GM12878 (cell line): ENCODE measurements at regions not wholly inside any gene's neighbourhood (a gene's known extent, or its start where the extent isn't known, plus 50 kb on each side); places are given as distances from the start of the nearest gene placed in this dataset.

Source experiments
- ATAC-seq: fragments of 200-7000 bp; cut with Tn5 transposase; 3 replicates; pipeline ENCODE4 v1.9.1; 2020; ENCODE audit warnings: mild to moderate bottlenecking, moderate library complexity
- BruUV-seq: library from RNA; stranded (reverse); fragments of 400-500 nt; replicated peaks from 2 replicates; lab custom pipeline; 2021; lab: Mats Ljungman, UMichigan
- CTCF ChIA-PET: fragments of 300-600 bp; sonication (Branson Sonifier 250); formaldehyde crosslinking; extraction: SDS; loops from one replicate; lab custom pipeline; 2021; ENCODE audit warnings: inconsistent platforms; lab: Yijun Ruan, JAX
- POLR2A ChIA-PET: fragments of 350-600 bp; formaldehyde crosslinking; extraction: SDS; loops from one replicate; lab custom pipeline; 2021; ENCODE audit warnings: inconsistent platforms; lab: Charles Lee
- RAD21 ChIA-PET: fragments of 300-600 bp; sonication (Branson Sonifier 250); formaldehyde crosslinking; loops from one replicate; lab custom pipeline; 2023; ENCODE audit warnings: antibody characterized with exemption; ENCODE audit not compliant: unreplicated experiment; lab: Charles Lee
- SMC1A ChIA-PET: fragments of 300-600 bp; sonication (Branson Sonifier 250); formaldehyde crosslinking; loops from one replicate; lab custom pipeline; 2023; ENCODE audit not compliant: unreplicated experiment, uncharacterized antibody; lab: Charles Lee
- DNase-seq: peaks from one replicate; pipeline ENCODE4 v3.0.0-alpha.2; 2011; ENCODE audit warnings: low read depth, low spot score
- FAIRE-seq: peaks from 3 replicates; lab custom pipeline; 2011; peaks lifted over from hg19 to GRCh38; lab: Jason Lieb, UNC
- H2AFZ ChIP-seq: 2 replicates; pipeline ENCODE4 v1.6.0; 2011; ENCODE audit warnings: low read depth, low read length, control low read depth; ENCODE audit not compliant: control insufficient read depth
- H3K27ac ChIP-seq: 2 replicates; pipeline ENCODE4 v1.5.1; 2011; ENCODE audit warnings: control low read depth; ENCODE audit not compliant: control insufficient read depth, insufficient read depth
- H3K27me3 ChIP-seq, 2 experiments: replicated peaks in 1 of 2; 2 replicates each; pipeline versions ENCODE4 v1.6.0 to v1.6.1; 2011; ENCODE audit warnings: low read length in 1 of 2; ENCODE audit not compliant: control insufficient read depth in 2 of 2, insufficient read depth in 2 of 2
- H3K36me3 ChIP-seq, 2 experiments: 2 replicates each; pipeline ENCODE4 v1.5.1; 2011; ENCODE audit warnings: low read length in 1 of 2; ENCODE audit not compliant: control insufficient read depth in 2 of 2, insufficient read depth in 2 of 2
- H3K4me1 ChIP-seq: 2 replicates; pipeline ENCODE4 v1.6.1; 2011; ENCODE audit warnings: mild to moderate bottlenecking, low read length, moderate library complexity, mixed read lengths; ENCODE audit not compliant: control insufficient read depth, insufficient read depth
- H3K4me2 ChIP-seq: 2 replicates; pipeline ENCODE4 v1.6.0; 2011; ENCODE audit warnings: control low read depth; ENCODE audit not compliant: control insufficient read depth, insufficient read depth
- H3K4me3 ChIP-seq: fragments of 200-600 bp; sonication (generic); 2 replicates; pipeline ENCODE4 v1.5.1; 2016
- H3K79me2 ChIP-seq: 2 replicates; pipeline ENCODE4 v1.6.0; 2011; ENCODE audit warnings: low read length; ENCODE audit not compliant: control insufficient read depth, insufficient read depth
- H3K9ac ChIP-seq: 2 replicates; pipeline ENCODE4 v1.8.0; 2011; ENCODE audit warnings: low read length, control low read depth, mixed read lengths; ENCODE audit not compliant: control insufficient read depth, insufficient read depth
- H3K9me3 ChIP-seq: replicated peaks from 3 replicates; pipeline ENCODE4 v1.5.1; 2011; ENCODE audit warnings: mild to moderate bottlenecking, low read length; ENCODE audit not compliant: control insufficient read depth, insufficient read depth
- H4K20me1 ChIP-seq: 2 replicates; pipeline ENCODE4 v1.6.0; 2011; ENCODE audit not compliant: control insufficient read depth, insufficient read depth
- BMI1 ChIP-seq: fragments of 450-650 bp; IDR thresholded peaks from 2 replicates; pipeline ENCODE4 v1.6.1; 2016; ENCODE audit warnings: mild to moderate bottlenecking, moderate library complexity, borderline replicate concordance
- ETV6 ChIP-seq, 2 experiments: fragments of 450-650 bp in 1 of 2; IDR thresholded peaks in 1 of 2; conservative IDR thresholded peaks in 1 of 2; 2 replicates each; pipeline ENCODE4 v1.6.1; 2014; ENCODE audit warnings: antibody characterized with exemption in 1 of 2, borderline replicate concordance in 1 of 2, low read depth in 1 of 2, mild to moderate bottlenecking in 1 of 2, moderate library complexity in 1 of 2
- GATAD2B ChIP-seq: fragments of 450-650 bp; conservative IDR thresholded peaks from 2 replicates; pipeline ENCODE4 v1.6.1; 2017; ENCODE audit warnings: low read depth, mild to moderate bottlenecking, moderate library complexity
- JUND ChIP-seq: IDR thresholded peaks from 2 replicates; pipeline ENCODE4 v1.6.1; 2012; ENCODE audit warnings: low read depth, mild to moderate bottlenecking, low read length, improper control_type of control experiment, moderate library complexity
- MXI1 ChIP-seq: fragments of 150-350 bp; IDR thresholded peaks from 2 replicates; pipeline ENCODE4 v1.6.1; 2011; ENCODE audit warnings: low read depth, mild to moderate bottlenecking, inconsistent platforms, low read length, improper control_type of control experiment
- MYC ChIP-seq: IDR thresholded peaks from 2 replicates; pipeline ENCODE4 v1.6.1; 2011; ENCODE audit warnings: mild to moderate bottlenecking, low read length, moderate library complexity, inconsistent platforms; ENCODE audit not compliant: insufficient read depth, insufficient replicate concordance, insufficient read length, severe bottlenecking
- POLR2A ChIP-seq: IDR thresholded peaks from 2 replicates; pipeline ENCODE4 v1.6.1; 2011; ENCODE audit warnings: low read depth, mild to moderate bottlenecking, low read length
- RCOR1 ChIP-seq: conservative IDR thresholded peaks from 2 replicates; pipeline ENCODE4 v1.6.1; 2012; ENCODE audit warnings: low read depth, low read length, improper control_type of control experiment
- RUNX3 ChIP-seq: IDR thresholded peaks from 2 replicates; pipeline ENCODE4 v1.6.1; 2012; ENCODE audit warnings: low read length, inconsistent platforms
- SIN3A ChIP-seq: IDR thresholded peaks from 2 replicates; pipeline ENCODE4 v1.6.1; 2012; ENCODE audit warnings: low read depth, low read length, improper control_type of control experiment
- SP1 ChIP-seq: IDR thresholded peaks from one replicate; pipeline ENCODE4 v1.6.1; 2011; ENCODE audit warnings: low read depth, low read length
- WRNIP1 ChIP-seq: IDR thresholded peaks from 2 replicates; pipeline ENCODE4 v1.6.1; 2011; ENCODE audit warnings: low read depth, low read length, improper control_type of control experiment, borderline replicate concordance
- YY1 ChIP-seq: IDR thresholded peaks from 2 replicates; pipeline ENCODE4 v1.6.1; 2011; ENCODE audit warnings: low read depth, mild to moderate bottlenecking, low read length
- ZZZ3 ChIP-seq: IDR thresholded peaks from 2 replicates; pipeline ENCODE4 v1.6.1; 2011; ENCODE audit warnings: low read depth; ENCODE audit not compliant: control insufficient read depth, insufficient read length
- WGBS: methylation state at CpG from one replicate; pipeline ENCODE4 v1.1.6; 2016; ENCODE audit warnings: low lambda C conversion rate; ENCODE audit not compliant: insufficient replicate concordance, insufficient coverage; ENCODE audit errors: missing lambda C conversion rate; 5-methylcytosine and 5-hydroxymethylcytosine counted together
- in situ Hi-C: fragments of 300-500 bp; cut with MboI; formaldehyde crosslinking; loops from 9 replicates; pipeline ENCODE4 v1.14.3; 2018; ENCODE audit warnings: mixed read lengths
- intact Hi-C: fragments of 100-400 bp; cut with micrococcal nuclease; formaldehyde crosslinking; loops from one replicate; pipeline ENCODE4 v1.14.2; 2022; ENCODE audit not compliant: unreplicated experiment
- TF ChIP-seq, protein P1 (sequence below): fragments of 150-350 bp; IDR thresholded peaks from 2 replicates; pipeline ENCODE4 v1.6.1; 2016; ENCODE audit warnings: low read depth, low read length
- TF ChIP-seq, protein P2 (sequence below): IDR thresholded peaks from 2 replicates; pipeline ENCODE4 v1.6.1; 2011; ENCODE audit warnings: low read depth, mild to moderate bottlenecking, low read length, moderate library complexity, borderline replicate concordance; ENCODE audit errors: extremely low read depth
- TF ChIP-seq, protein P3 (sequence below): fragments of 150-350 bp; IDR thresholded peaks from 2 replicates; pipeline ENCODE4 v1.6.1; 2014; ENCODE audit warnings: mild to moderate bottlenecking, low read depth, low read length
- TF ChIP-seq, protein P4 (sequence below): fragments of 450-650 bp; IDR thresholded peaks from 2 replicates; pipeline ENCODE4 v1.6.1; 2017; ENCODE audit warnings: mild to moderate bottlenecking

DNA sequence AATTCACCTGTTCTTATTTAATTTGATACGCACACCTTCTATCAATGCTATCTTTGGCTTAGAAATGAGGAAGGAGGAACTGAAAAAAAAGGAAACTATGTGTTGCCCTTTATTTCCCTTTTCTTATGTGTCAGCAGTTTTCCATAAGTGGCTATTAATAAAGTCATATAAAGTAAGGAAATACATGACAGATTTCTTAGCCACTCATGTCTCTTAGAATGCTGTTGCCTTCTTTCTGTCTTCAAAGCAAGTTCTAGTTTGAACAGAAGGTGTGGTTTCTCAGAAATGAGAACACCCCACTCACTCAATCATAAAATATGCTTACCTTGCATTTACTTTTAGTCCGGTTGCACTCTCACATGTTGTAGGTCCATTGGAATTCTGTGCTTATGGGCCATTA, 640.5 kb upstream of the GRM7 start (continued):
- TF ChIP-seq SIN3A, result no peak
- TF ChIP-seq POLR2A, result no peak

DNA sequence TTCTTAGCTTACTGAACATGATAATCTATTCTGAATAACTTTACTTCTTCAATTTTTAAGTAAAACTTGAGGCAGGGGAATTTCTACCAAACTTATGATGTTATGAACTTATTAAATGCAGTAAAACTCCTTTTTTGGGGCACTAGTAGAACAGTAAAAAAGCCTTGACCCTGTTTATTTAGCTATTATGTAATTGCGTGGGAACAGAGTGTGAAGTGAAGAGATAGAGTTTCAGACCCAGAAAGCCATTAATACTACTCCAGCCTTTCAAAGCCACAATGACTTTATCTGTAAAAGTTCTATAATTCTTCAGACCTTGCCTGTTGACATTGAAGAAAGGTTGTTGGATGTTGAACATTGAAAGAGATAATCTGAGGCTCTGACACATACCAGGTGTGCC, 638.8 kb upstream of the GRM7 start:
- ChIA-PET POLR2A (no interaction called here), RAD21 (no interaction called here), SMC1A (interaction anchor here (1.0 kb wide), 1 partner anchor 28 kb away, joined by 5 read pairs; no protein-coding TSS in a partner anchor), CTCF (no interaction called here)
- intact Hi-C loops, result no loop called here
- Histone ChIP-seq H3K4me2 (no peak overlapping the region), H3K27me3 (no peaks in the 10 kb centered on the region), H2AFZ (peak overlapping the region; percentile 57; the same call in 1 of the 2 replicates), H3K4me3 (no peak overlapping the region), H3K27ac (no peak overlapping the region), H3K79me2 (no peaks in the 10 kb centered on the region), H3K36me3 (no peaks in the 10 kb centered on the region), H3K9me3 (no peaks in the 10 kb centered on the region; the same call in 1 of the 3 replicates), H4K20me1 (no peaks in the 10 kb centered on the region), H3K4me1 (no peaks in the 10 kb centered on the region), H3K9ac (no peak overlapping the region)
- 96% methylated on average over 1 of the region's 1 CpG for WGBS
- BruUV-seq, result no TSS peak
- DNase-seq, result no peak
- FAIRE-seq, result no peak
- no peak for ATAC-seq
- in situ Hi-C loops, result no loop called here
- TF ChIP-seq BMI1 (no peak), GATAD2B (no peak), ETV6 (conservative IDR thresholded peaks at IDR 0.05 in 1 of 2, IDR thresholded peaks at IDR 0.05 in 1 of 2; ENCODE audit: borderline replicate concordance in 1 of 2, low read depth in 1 of 2) (no peak), RCOR1 (no peak), JUND (no peak), WRNIP1 (no peak), SP1 (no peak), RUNX3 (no peak), MXI1 (no peak), YY1 (no peak), ZZZ3 (no peak), MYC (no peak)
- TF ChIP-seq, protein P1, sequence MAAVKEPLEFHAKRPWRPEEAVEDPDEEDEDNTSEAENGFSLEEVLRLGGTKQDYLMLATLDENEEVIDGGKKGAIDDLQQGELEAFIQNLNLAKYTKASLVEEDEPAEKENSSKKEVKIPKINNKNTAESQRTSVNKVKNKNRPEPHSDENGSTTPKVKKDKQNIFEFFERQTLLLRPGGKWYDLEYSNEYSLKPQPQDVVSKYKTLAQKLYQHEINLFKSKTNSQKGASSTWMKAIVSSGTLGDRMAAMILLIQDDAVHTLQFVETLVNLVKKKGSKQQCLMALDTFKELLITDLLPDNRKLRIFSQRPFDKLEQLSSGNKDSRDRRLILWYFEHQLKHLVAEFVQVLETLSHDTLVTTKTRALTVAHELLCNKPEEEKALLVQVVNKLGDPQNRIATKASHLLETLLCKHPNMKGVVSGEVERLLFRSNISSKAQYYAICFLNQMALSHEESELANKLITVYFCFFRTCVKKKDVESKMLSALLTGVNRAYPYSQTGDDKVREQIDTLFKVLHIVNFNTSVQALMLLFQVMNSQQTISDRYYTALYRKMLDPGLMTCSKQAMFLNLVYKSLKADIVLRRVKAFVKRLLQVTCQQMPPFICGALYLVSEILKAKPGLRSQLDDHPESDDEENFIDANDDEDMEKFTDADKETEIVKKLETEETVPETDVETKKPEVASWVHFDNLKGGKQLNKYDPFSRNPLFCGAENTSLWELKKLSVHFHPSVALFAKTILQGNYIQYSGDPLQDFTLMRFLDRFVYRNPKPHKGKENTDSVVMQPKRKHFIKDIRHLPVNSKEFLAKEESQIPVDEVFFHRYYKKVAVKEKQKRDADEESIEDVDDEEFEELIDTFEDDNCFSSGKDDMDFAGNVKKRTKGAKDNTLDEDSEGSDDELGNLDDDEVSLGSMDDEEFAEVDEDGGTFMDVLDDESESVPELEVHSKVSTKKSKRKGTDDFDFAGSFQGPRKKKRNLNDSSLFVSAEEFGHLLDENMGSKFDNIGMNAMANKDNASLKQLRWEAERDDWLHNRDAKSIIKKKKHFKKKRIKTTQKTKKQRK, result no peak
- TF ChIP-seq, protein P2, sequence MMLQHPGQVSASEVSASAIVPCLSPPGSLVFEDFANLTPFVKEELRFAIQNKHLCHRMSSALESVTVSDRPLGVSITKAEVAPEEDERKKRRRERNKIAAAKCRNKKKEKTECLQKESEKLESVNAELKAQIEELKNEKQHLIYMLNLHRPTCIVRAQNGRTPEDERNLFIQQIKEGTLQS, result no peak
- TF ChIP-seq, protein P3, sequence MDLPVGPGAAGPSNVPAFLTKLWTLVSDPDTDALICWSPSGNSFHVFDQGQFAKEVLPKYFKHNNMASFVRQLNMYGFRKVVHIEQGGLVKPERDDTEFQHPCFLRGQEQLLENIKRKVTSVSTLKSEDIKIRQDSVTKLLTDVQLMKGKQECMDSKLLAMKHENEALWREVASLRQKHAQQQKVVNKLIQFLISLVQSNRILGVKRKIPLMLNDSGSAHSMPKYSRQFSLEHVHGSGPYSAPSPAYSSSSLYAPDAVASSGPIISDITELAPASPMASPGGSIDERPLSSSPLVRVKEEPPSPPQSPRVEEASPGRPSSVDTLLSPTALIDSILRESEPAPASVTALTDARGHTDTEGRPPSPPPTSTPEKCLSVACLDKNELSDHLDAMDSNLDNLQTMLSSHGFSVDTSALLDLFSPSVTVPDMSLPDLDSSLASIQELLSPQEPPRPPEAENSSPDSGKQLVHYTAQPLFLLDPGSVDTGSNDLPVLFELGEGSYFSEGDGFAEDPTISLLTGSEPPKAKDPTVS, result no peak
- TF ChIP-seq, protein P4, sequence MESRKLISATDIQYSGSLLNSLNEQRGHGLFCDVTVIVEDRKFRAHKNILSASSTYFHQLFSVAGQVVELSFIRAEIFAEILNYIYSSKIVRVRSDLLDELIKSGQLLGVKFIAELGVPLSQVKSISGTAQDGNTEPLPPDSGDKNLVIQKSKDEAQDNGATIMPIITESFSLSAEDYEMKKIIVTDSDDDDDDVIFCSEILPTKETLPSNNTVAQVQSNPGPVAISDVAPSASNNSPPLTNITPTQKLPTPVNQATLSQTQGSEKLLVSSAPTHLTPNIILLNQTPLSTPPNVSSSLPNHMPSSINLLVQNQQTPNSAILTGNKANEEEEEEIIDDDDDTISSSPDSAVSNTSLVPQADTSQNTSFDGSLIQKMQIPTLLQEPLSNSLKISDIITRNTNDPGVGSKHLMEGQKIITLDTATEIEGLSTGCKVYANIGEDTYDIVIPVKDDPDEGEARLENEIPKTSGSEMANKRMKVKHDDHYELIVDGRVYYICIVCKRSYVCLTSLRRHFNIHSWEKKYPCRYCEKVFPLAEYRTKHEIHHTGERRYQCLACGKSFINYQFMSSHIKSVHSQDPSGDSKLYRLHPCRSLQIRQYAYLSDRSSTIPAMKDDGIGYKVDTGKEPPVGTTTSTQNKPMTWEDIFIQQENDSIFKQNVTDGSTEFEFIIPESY, result no peak
